BLaER1 (cell line): ENCODE measurements at regions not wholly inside any gene's neighbourhood (a gene's known extent, or its start where the extent isn't known, plus 50 kb on each side); places are given as distances from the start of the nearest gene placed in this dataset.
"Not testable (repeated sequence)": the region's sequence is repeated elsewhere in the genome, so short reads cannot be mapped to it uniquely, and the experiment has no call there.

Experiments used
- H3K27ac ChIP-seq: shearing (Covaris generic); formaldehyde crosslinking; 2 replicates; pipeline ENCODE4 v1.8.1; 2022
- H3K27me3 ChIP-seq: shearing (Covaris generic); formaldehyde crosslinking; 2 replicates; pipeline ENCODE4 v1.8.1; 2022
- H3K36me3 ChIP-seq: shearing (Covaris generic); formaldehyde crosslinking; 2 replicates; pipeline ENCODE4 v1.8.1; 2022
- H3K4me1 ChIP-seq: shearing (Covaris generic); formaldehyde crosslinking; 2 replicates; pipeline ENCODE4 v1.8.1; 2022
- H3K4me2 ChIP-seq: shearing (Covaris generic); formaldehyde crosslinking; 2 replicates; pipeline ENCODE4 v1.8.1; 2022
- H3K4me3 ChIP-seq: shearing (Covaris generic); formaldehyde crosslinking; 2 replicates; pipeline ENCODE4 v1.8.1; 2022
- H3K9ac ChIP-seq: shearing (Covaris generic); formaldehyde crosslinking; 2 replicates; pipeline ENCODE4 v1.8.1; 2022
- H3K9me3 ChIP-seq: shearing (Covaris generic); formaldehyde crosslinking; 2 replicates; pipeline ENCODE4 v1.8.1; 2022
- H4K20me1 ChIP-seq: shearing (Covaris generic); formaldehyde crosslinking; 2 replicates; pipeline ENCODE4 v1.8.1; 2022
- Cebpa-rat ChIP-seq: shearing (Covaris generic); IDR thresholded peaks from 2 replicates; pipeline ENCODE4 v1.8.1; 2022

DNA sequence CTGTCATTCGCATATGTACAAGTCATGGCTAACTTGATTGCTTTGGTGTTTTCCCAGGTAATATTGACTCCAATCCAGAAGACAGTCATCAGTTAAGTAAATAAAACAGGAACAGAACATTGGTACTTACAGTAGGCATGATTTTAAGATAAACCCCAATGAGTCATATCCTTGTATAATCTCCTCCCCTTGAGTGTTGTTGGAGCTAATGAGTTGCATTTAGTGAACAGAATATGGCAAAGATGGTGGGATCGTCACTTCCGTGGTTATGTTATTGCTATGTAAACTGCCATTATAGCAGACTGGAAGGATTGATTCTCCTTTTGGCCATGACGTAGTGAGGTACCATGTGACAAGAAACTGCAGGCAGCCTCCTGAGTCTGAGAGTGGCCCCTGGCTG, 102.2 kb downstream of the TMX1 start:
- no peak overlapping the region for H3K27ac ChIP-seq
- no peak for TF ChIP-seq Cebpa-rat
- no peaks in the 10 kb centered on the region for H3K36me3 ChIP-seq
- H3K27me3 ChIP-seq: no peaks in the 10 kb centered on the region
- H3K4me2 ChIP-seq: no peak overlapping the region
- H4K20me1 ChIP-seq: no peaks in the 10 kb centered on the region
- H3K4me1 ChIP-seq: no peaks in the 10 kb centered on the region
- H3K9me3 ChIP-seq: peaks cover 14% of the 10 kb centered on the region
- no peak overlapping the region for H3K9ac ChIP-seq
- H3K4me3 ChIP-seq: no peak overlapping the region

DNA sequence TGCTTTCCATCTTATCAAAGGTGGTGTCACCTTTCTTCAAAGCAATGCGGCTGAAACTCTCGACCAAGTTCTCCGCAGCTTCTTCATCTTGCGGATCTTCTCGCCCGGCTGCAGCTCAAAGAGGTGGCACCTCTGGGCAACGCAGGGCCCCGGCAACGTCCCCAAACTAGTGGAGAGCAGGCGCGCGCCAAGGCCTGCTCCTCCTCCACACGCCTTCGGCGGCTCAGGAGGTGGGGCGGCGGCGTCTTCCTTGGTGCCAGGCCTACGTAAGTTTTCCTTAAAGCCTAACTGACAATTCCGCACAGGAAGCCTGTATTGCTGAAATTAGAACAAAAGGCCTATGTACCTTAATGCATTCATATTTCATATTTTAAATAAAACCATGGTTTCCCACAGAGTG, 112.0 kb downstream of the TMX1 start:
- TF ChIP-seq Cebpa-rat: no peak

DNA sequence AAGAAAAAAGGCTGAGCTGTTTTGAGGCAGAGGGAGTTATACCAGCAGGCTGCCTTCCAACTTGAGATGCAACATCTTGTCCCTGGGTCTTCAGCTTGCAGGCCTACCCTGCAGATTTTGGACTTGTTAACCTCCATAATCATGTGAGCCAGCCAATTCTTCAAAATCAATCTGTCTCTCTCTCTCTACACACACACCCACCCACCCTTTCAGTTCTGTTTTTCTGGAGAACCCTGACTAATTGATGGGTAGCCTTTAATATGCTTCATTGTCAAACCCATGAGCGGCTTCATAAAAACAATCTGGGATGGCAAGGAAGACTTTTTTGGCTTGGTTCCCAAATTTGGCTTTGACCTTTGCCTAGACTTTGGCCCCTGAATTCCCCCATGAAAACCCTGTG, 113.9 kb downstream of the TMX1 start:
- no peaks in the 10 kb centered on the region for H4K20me1 ChIP-seq
- H3K9me3 ChIP-seq: no peaks in the 10 kb centered on the region
- no peak overlapping the region for H3K9ac ChIP-seq
- H3K4me2 ChIP-seq: no peak overlapping the region
- H3K27ac ChIP-seq: no peak overlapping the region
- H3K4me1 ChIP-seq: no peaks in the 10 kb centered on the region
- no peak for TF ChIP-seq Cebpa-rat
- H3K36me3 ChIP-seq: no peaks in the 10 kb centered on the region
- H3K27me3 ChIP-seq: no peaks in the 10 kb centered on the region
- no peak overlapping the region for H3K4me3 ChIP-seq

More for the DNA sequence above, 112.0 kb downstream of the TMX1 start:
- Histone ChIP-seq H3K9me3 (peaks cover 7% of the 10 kb centered on the region), H3K4me1 (no peaks in the 10 kb centered on the region), H3K27me3 (no peaks in the 10 kb centered on the region), H3K4me3 (no peak overlapping the region), H3K27ac (no peak overlapping the region), H3K4me2 (no peak overlapping the region), H4K20me1 (no peaks in the 10 kb centered on the region), H3K36me3 (no peaks in the 10 kb centered on the region), H3K9ac (no peak overlapping the region)

DNA sequence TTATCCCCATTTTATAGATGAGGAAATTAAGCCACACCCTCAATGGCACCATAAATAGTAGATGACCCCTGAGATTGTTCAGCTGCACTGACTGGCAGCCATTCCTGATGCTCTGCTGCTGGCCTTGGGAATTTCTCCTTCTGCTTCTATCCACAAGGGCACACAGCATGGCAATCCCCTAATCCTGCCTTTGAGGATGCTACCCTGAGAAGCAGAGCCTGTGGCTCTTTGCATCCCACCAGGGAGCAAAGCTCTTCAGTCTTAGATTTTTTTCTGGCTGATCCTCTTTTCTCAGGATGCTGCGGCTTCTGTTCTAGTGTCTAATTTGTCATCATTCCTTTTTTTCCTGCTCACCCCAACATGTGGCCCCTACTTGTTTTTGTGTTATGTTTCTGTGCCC, 114.8 kb downstream of the TMX1 start:
- Histone ChIP-seq H3K4me3 (no peak overlapping the region), H3K4me2 (no peak overlapping the region), H3K4me1 (no peaks in the 10 kb centered on the region), H3K9ac (no peak overlapping the region), H3K9me3 (no peaks in the 10 kb centered on the region), H4K20me1 (no peaks in the 10 kb centered on the region), H3K27me3 (no peaks in the 10 kb centered on the region), H3K36me3 (no peaks in the 10 kb centered on the region), H3K27ac (no peak overlapping the region)
- no peak for TF ChIP-seq Cebpa-rat

DNA sequence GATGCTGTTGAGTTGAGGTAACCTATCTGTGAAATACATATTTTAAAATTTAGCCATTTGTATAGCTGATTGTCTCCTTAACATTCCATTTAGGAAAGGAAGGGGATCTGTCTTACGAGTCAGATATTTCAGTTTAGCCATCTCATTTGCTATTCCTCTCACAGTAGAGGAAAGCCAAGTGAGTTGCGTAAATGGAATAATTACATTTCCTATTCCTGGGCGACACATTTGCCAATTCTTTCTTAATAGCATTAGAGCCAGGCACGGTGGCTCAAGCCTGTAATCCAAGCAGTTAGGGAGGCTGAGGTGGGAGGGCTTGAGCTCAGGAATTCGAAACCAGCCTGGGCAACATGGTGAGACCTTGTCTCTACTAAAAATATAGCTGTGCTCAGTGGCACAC, 116.3 kb downstream of the TMX1 start:
- no peak overlapping the region for H3K4me3 ChIP-seq
- no peaks in the 10 kb centered on the region for H4K20me1 ChIP-seq
- no peak overlapping the region for H3K9ac ChIP-seq
- H3K4me1 ChIP-seq: no peaks in the 10 kb centered on the region
- no peaks in the 10 kb centered on the region for H3K36me3 ChIP-seq
- no peak overlapping the region for H3K4me2 ChIP-seq
- no peak overlapping the region for H3K27ac ChIP-seq
- H3K9me3 ChIP-seq: no peaks in the 10 kb centered on the region
- TF ChIP-seq Cebpa-rat: no peak
- no peaks in the 10 kb centered on the region for H3K27me3 ChIP-seq

DNA sequence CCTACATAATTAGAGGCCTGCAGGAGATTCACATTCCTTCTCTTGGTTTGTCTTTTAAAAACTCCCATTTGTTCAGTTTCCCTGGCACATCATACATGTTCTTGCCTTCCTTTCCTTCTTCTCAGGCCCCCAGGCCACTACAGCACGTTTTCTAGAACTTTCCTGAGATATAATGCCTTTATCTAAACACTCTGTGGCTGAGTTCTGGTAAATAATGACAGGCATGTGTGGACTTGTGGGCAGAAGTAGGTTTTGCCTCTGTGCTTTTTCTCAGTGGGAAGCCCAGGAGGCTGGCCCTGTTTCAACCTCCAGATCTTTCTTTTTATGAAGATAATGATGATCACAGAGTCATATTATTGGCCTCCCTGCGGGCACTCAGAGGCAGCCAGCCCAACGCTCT, 117.2 kb downstream of the TMX1 start:
- no peak overlapping the region for H3K9ac ChIP-seq
- no peak for TF ChIP-seq Cebpa-rat
- no peaks in the 10 kb centered on the region for H4K20me1 ChIP-seq
- no peak overlapping the region for H3K27ac ChIP-seq
- no peaks in the 10 kb centered on the region for H3K9me3 ChIP-seq
- H3K4me2 ChIP-seq: no peak overlapping the region
- no peaks in the 10 kb centered on the region for H3K36me3 ChIP-seq
- no peak overlapping the region for H3K4me3 ChIP-seq
- H3K27me3 ChIP-seq: no peaks in the 10 kb centered on the region
- H3K4me1 ChIP-seq: no peaks in the 10 kb centered on the region

DNA sequence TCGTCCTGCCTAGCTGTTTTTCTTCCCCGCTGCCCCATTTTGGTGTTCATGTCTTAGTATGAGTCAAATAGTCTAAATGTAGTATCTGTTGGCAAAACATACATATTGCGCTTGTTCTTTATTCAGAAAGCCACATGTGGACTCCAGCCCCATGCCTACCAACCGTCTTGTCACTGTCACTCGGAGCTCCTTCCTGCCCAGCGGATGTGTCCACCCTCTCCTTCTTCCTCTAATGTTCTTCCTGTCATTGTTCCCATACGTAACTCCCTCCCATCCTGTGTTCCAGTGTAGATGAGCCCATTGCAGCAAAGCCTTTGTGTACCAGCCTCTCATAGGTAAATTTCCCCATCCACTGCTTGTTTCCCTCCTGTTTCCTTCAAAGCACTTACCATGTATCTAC, 120.5 kb downstream of the TMX1 start:
- Histone ChIP-seq H3K27ac (no peak overlapping the region), H3K9me3 (no peaks in the 10 kb centered on the region), H3K4me2 (no peak overlapping the region), H3K27me3 (no peaks in the 10 kb centered on the region), H3K4me1 (no peaks in the 10 kb centered on the region), H3K9ac (no peak overlapping the region), H3K4me3 (no peak overlapping the region), H3K36me3 (no peaks in the 10 kb centered on the region), H4K20me1 (no peaks in the 10 kb centered on the region)
- TF ChIP-seq Cebpa-rat: no peak

DNA sequence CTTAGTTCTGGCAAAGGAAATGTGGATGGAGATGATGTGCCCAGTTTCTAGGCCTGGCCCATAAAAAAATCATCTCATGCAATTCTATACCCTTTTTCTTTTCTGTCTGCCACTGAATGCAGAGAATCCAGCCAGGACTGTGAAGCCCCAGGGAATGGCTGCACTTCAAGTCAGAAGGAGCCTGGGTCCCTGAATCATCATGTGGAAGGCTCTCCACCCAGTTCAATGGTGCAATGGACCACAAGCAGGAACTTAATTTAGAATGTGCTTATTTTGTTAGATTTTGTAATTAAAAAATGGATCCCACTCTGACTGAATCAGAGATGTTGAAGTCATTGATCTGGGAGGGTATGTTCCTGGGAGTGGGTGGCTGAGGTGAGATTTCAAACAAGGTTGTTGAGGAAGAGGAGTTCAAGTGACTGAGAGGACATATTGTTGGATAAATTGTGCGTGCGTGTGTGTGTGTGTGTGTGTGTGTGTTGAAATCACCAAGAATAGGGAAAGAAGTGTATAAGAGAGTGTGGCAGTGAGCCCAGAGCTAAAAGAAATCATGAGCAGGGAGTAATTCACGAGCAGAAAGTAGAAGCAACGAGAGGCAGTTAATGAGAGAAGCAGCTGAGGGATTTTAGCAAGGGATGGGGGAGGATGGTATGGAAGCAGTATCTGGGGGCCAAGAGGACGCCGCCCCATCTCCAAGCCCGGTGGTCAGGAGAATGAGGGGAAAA, 125.4 kb downstream of the TMX1 start:
- no peak overlapping the region for H3K27ac ChIP-seq

DNA sequence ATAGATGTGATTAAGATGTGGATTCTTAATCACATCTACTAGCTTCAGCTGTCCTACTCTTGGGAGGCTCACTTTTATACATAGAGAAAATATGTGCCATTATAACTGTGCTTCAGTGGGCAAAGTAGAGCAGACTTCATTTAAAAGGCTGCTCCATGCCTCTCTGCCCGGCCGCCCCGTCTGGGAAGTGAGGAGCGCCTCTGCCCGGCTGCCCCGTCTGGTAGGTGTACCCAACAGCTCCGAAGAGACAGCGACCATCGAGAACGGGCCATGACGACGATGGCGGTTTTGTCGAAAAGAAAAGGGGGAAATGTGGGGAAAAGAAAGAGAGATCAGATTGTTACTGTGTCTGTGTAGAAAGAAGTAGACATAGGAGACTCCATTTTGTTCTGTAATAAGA, 126.4 kb downstream of the TMX1 start:
- not testable (repeated sequence) for H3K36me3 ChIP-seq, H3K27ac ChIP-seq, H3K9ac ChIP-seq, H4K20me1 ChIP-seq, H3K27me3 ChIP-seq, H3K9me3 ChIP-seq, H3K4me1 ChIP-seq, H3K4me2 ChIP-seq, H3K4me3 ChIP-seq

More for the DNA sequence above, 125.4 kb downstream of the TMX1 start:
- H3K9me3 ChIP-seq: no peaks in the 10 kb centered on the region
- TF ChIP-seq Cebpa-rat: no peak
- H3K4me2 ChIP-seq: no peak overlapping the region
- H3K4me3 ChIP-seq: no peak overlapping the region
- no peak overlapping the region for H3K9ac ChIP-seq
- H3K27me3 ChIP-seq: no peaks in the 10 kb centered on the region
- no peaks in the 10 kb centered on the region for H4K20me1 ChIP-seq
- H3K4me1 ChIP-seq: no peaks in the 10 kb centered on the region
- H3K36me3 ChIP-seq: no peaks in the 10 kb centered on the region

DNA sequence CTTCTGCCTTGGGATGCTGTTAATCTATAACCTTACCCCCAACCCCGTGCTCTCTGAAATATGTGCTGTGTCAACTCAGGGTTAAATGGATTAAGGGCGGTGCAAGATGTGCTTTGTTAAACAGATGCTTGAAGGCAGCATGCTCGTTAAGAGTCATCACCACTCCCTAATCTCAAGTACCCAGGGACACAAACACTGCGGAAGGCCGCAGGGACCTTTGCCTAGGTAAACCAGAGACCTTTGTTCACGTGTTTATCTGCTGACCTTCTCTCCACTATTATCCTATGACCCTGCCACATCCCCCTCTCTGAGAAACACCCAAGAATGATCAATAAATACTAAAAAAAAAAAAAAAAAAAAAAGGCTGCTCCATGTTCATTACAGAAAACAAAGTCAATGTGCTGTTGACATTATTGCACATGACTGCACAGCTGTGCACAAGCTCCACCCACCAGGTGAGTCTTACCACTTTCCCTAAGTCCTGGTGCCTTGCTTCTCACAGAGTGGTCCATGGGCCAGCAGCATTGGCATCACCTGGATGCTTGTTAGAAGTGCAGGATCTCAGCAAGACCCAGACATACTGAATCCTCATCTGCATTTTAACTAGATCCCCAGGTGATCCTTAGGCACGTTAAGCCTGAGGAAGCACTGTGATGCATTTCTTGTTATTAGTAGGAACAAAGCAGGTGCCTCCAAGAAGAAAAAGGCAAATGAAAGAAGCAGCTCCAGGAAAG, 127.0 kb downstream of the TMX1 start:
- H3K27ac ChIP-seq, H3K4me2 ChIP-seq: not testable (repeated sequence)

More for the DNA sequence above, 127.0 kb downstream of the TMX1 start:
- H3K9me3 ChIP-seq, H4K20me1 ChIP-seq, H3K4me3 ChIP-seq, H3K27me3 ChIP-seq, H3K36me3 ChIP-seq, H3K9ac ChIP-seq, H3K4me1 ChIP-seq: not testable (repeated sequence)
